Parathyroid adenoma (tissue), 2 donors: ENCODE measurements at regions not wholly inside any gene's neighbourhood (a gene's known extent, or its start where the extent isn't known, plus 50 kb on each side); places are given as distances from the start of the nearest gene placed in this dataset.

Source experiments
- H2AFZ ChIP-seq: fragments of 300-600 bp; sonication (generic); one replicate; pipeline ENCODE4 v1.7.0; 2017; ENCODE audit warnings: antibody characterized with exemption, mild to moderate bottlenecking
- H3K27ac ChIP-seq: fragments of 300-600 bp; sonication (generic); one replicate; pipeline ENCODE4 v1.7.0; 2017
- H3K27me3 ChIP-seq: fragments of 300-600 bp; sonication (generic); one replicate; pipeline ENCODE4 v1.7.0; 2017; ENCODE audit warnings: low read length; ENCODE audit not compliant: control insufficient read depth, insufficient read depth
- H3K36me3 ChIP-seq: fragments of 300-600 bp; sonication (generic); one replicate; pipeline ENCODE4 v1.7.0; 2017; ENCODE audit warnings: low read length; ENCODE audit not compliant: control insufficient read depth, insufficient read depth
- H3K4me1 ChIP-seq: fragments of 300-600 bp; sonication (generic); one replicate; pipeline ENCODE4 v1.7.0; 2017; ENCODE audit warnings: control low read depth
- H3K4me2 ChIP-seq: fragments of 300-600 bp; sonication (generic); one replicate; pipeline ENCODE4 v1.7.0; 2017; ENCODE audit warnings: low read length
- H3K4me3 ChIP-seq: fragments of 300-600 bp; sonication (generic); one replicate; pipeline ENCODE4 v1.7.0; 2017; ENCODE audit warnings: low read depth, low read length
- H3K79me2 ChIP-seq: fragments of 300-600 bp; sonication (generic); one replicate; pipeline ENCODE4 v1.7.0; 2017; ENCODE audit warnings: control low read depth
- H3K9ac ChIP-seq: fragments of 300-600 bp; sonication (generic); one replicate; pipeline ENCODE4 v1.7.0; 2017; ENCODE audit warnings: mild to moderate bottlenecking
- H3K9me3 ChIP-seq: fragments of 300-600 bp; sonication (generic); one replicate; pipeline ENCODE4 v1.7.0; 2017; ENCODE audit warnings: low read length; ENCODE audit not compliant: control insufficient read depth
- TF ChIP-seq, protein P1 (sequence below): fragments of 300-600 bp; sonication (generic); IDR thresholded peaks from one replicate; pipeline ENCODE4 v1.7.0; 2017; ENCODE audit warnings: antibody characterized with exemption, mild to moderate bottlenecking
- donor health status: primary hyperparathyroidism.

- H3K9ac ChIP-seq, result no peak overlapping the region
- H3K9me3 ChIP-seq, result no peaks in the 10 kb centered on the region
- no peaks in the 10 kb centered on the region for H3K36me3 ChIP-seq
- H3K27me3 ChIP-seq, result no peaks in the 10 kb centered on the region
- no peak overlapping the region for H3K4me3 ChIP-seq
- H3K4me1 ChIP-seq, result no peaks in the 10 kb centered on the region
- no peaks in the 10 kb centered on the region for H3K79me2 ChIP-seq
- H2AFZ ChIP-seq, result no peak overlapping the region
- no peak overlapping the region for H3K27ac ChIP-seq
- TF ChIP-seq, protein P1, sequence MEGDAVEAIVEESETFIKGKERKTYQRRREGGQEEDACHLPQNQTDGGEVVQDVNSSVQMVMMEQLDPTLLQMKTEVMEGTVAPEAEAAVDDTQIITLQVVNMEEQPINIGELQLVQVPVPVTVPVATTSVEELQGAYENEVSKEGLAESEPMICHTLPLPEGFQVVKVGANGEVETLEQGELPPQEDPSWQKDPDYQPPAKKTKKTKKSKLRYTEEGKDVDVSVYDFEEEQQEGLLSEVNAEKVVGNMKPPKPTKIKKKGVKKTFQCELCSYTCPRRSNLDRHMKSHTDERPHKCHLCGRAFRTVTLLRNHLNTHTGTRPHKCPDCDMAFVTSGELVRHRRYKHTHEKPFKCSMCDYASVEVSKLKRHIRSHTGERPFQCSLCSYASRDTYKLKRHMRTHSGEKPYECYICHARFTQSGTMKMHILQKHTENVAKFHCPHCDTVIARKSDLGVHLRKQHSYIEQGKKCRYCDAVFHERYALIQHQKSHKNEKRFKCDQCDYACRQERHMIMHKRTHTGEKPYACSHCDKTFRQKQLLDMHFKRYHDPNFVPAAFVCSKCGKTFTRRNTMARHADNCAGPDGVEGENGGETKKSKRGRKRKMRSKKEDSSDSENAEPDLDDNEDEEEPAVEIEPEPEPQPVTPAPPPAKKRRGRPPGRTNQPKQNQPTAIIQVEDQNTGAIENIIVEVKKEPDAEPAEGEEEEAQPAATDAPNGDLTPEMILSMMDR, result no peak
- H3K4me2 ChIP-seq, result no peak overlapping the region
Observed at GRCh38 chr10:31197886-31198285, 121.1 kb upstream of the ZEB1 start.

GRCh38 chr10:31204090-31204489 is 114.9 kb upstream of the ZEB1 start:
- no peak overlapping the region for H2AFZ ChIP-seq
- H3K4me2 ChIP-seq, result no peak overlapping the region
- no peaks in the 10 kb centered on the region for H3K27me3 ChIP-seq
- H3K4me3 ChIP-seq, result no peak overlapping the region
- H3K4me1 ChIP-seq, result no peaks in the 10 kb centered on the region
- H3K79me2 ChIP-seq, result no peaks in the 10 kb centered on the region
- TF ChIP-seq, protein P1, result no peak
- no peak overlapping the region for H3K9ac ChIP-seq
- H3K36me3 ChIP-seq, result no peaks in the 10 kb centered on the region
- no peak overlapping the region for H3K27ac ChIP-seq
- no peaks in the 10 kb centered on the region for H3K9me3 ChIP-seq

GRCh38 chr10:31207636-31208035 is 111.4 kb upstream of the ZEB1 start:
- Histone ChIP-seq H3K79me2 (no peaks in the 10 kb centered on the region), H3K9me3 (no peaks in the 10 kb centered on the region), H3K27ac (no peak overlapping the region), H3K36me3 (no peaks in the 10 kb centered on the region), H3K27me3 (no peaks in the 10 kb centered on the region), H3K4me3 (no peak overlapping the region), H3K4me1 (no peaks in the 10 kb centered on the region), H3K4me2 (no peak overlapping the region), H2AFZ (no peak overlapping the region), H3K9ac (no peak overlapping the region)
- TF ChIP-seq, protein P1, result no peak

DNA sequence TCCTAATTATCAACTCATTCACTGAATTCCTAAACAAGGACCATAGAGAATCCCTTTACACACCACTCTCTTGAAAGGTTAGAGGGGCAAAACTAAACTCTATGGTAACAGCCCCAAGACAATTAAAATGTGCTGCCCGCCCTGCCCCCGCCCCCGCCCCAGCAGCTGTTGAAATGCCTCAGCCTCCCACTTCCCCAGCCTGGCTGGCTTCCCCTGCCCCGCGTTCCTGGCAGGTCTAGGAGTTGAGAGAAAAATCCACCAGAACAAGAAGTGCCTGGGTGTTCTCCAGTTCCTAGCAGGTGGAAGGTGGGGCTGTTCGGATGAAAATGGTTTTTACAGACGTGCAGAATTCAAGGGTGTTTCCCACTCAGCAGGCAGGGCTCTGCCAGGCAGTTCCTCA is 109.5 kb upstream of the ZEB1 start:
- no peaks in the 10 kb centered on the region for H3K9me3 ChIP-seq
- no peak overlapping the region for H3K4me2 ChIP-seq
- no peaks in the 10 kb centered on the region for H3K36me3 ChIP-seq
- no peaks in the 10 kb centered on the region for H3K4me1 ChIP-seq
- no peaks in the 10 kb centered on the region for H3K27me3 ChIP-seq
- no peak overlapping the region for H3K27ac ChIP-seq
- no peak overlapping the region for H3K9ac ChIP-seq
- no peak overlapping the region for H2AFZ ChIP-seq
- TF ChIP-seq, protein P1, result no peak
- no peaks in the 10 kb centered on the region for H3K79me2 ChIP-seq
- H3K4me3 ChIP-seq, result no peak overlapping the region

DNA sequence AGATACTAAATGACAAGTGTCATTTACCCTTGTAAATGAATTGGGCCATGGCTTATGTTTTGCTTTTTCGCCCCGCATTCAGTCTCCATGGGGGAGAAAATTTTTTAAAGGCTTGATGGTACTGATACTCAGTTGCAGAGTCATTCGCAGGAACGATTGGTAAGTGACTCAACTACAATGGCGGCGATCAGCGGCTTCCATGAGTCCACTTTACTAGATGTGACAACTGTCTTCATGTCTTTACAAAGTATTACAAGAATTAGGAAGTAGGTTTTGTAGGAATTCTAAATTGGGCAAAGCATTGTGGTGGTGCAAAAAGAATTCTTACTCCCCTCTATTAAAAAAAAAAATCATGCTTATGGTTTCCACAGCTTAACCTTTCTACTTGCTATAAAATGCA is 108.8 kb upstream of the ZEB1 start:
- Histone ChIP-seq H3K4me2 (no peak overlapping the region), H3K27me3 (no peaks in the 10 kb centered on the region), H3K36me3 (no peaks in the 10 kb centered on the region), H3K9me3 (no peaks in the 10 kb centered on the region), H3K9ac (no peak overlapping the region), H3K79me2 (no peaks in the 10 kb centered on the region), H3K4me3 (no peak overlapping the region), H2AFZ (no peak overlapping the region), H3K4me1 (no peaks in the 10 kb centered on the region), H3K27ac (no peak overlapping the region)
- TF ChIP-seq, protein P1, result no peak
